ENCODE measurements at regions not wholly inside any gene's neighbourhood (a gene's known extent, or its start where the extent isn't known, plus 50 kb on each side); places are given as distances from the start of the nearest gene placed in this dataset.

- no peaks in the 10 kb centered on the region for H3K36me3 ChIP-seq (replicated peaks in 1 of 2; ENCODE audit: control insufficient read depth in 1 of 2, insufficient read depth in 2 of 2, low read length in 2 of 2)
- H3K27me3 ChIP-seq (ENCODE audit: control insufficient read depth in 1 of 2, insufficient read depth in 2 of 2, low read length in 2 of 2), result no peaks in the 10 kb centered on the region
- intact Hi-C loops (cut with micrococcal nuclease; ENCODE audit: unreplicated experiment), result no loop called here
- H3K4me3 ChIP-seq (replicated peaks in 1 of 3; ENCODE audit: insufficient read depth in 1 of 3, low read depth in 2 of 3, low read length in 3 of 3), result no peak overlapping the region
- no peaks in the 10 kb centered on the region for H3K4me1 ChIP-seq (ENCODE audit: insufficient read depth, low read length)
- BruUV-seq (replicated peaks), result no TSS peak
- TF ChIP-seq, protein P1, sequence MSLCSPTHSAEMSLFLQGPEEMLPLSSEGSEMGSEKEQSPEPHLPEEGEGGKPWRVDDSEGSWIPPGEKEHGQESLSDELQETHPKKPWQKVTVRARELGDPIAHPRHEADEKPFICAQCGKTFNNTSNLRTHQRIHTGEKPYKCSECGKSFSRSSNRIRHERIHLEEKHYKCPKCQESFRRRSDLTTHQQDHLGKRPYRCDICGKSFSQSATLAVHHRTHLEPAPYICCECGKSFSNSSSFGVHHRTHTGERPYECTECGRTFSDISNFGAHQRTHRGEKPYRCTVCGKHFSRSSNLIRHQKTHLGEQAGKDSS (CRISPR knock-in tag; IDR thresholded peaks at IDR 0.05; ENCODE audit: borderline replicate concordance, low read depth), result no peak
- TF ChIP-seq ZNF281 (CRISPR knock-in tag; IDR thresholded peaks at IDR 0.05; ENCODE audit: borderline replicate concordance), result no peak
- no peak for TF ChIP-seq RARA (CRISPR knock-in tag; IDR thresholded peaks at IDR 0.05)
- no peak for TF ChIP-seq GABPB1 (CRISPR knock-in tag; IDR thresholded peaks at IDR 0.05)
- TF ChIP-seq ZSCAN30 (CRISPR knock-in tag; IDR thresholded peaks at IDR 0.05), result no peak
- TF ChIP-seq SIN3B (IDR thresholded peaks at IDR 0.05; ENCODE audit: low read length), result no peak
- no peak for TF ChIP-seq TIGD3 (CRISPR knock-in tag; IDR thresholded peaks at IDR 0.05; ENCODE audit: borderline replicate concordance)
- TF ChIP-seq KLF13 (CRISPR knock-in tag; IDR thresholded peaks at IDR 0.05), result no peak
- no peak for TF ChIP-seq SUZ12 (IDR thresholded peaks at IDR 0.05; ENCODE audit: low read depth, low read length)
- TF ChIP-seq SALL1 (CRISPR knock-in tag; IDR thresholded peaks at IDR 0.05), result no peak
- no peak for TF ChIP-seq U2AF2 (IDR thresholded peaks at IDR 0.05; ENCODE audit: low read depth, low read length)
- TF ChIP-seq, protein P2, sequence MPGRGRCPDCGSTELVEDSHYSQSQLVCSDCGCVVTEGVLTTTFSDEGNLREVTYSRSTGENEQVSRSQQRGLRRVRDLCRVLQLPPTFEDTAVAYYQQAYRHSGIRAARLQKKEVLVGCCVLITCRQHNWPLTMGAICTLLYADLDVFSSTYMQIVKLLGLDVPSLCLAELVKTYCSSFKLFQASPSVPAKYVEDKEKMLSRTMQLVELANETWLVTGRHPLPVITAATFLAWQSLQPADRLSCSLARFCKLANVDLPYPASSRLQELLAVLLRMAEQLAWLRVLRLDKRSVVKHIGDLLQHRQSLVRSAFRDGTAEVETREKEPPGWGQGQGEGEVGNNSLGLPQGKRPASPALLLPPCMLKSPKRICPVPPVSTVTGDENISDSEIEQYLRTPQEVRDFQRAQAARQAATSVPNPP (CRISPR knock-in tag; IDR thresholded peaks at IDR 0.05), result no peak
- no peak for TF ChIP-seq ZNF282 (IDR thresholded peaks at IDR 0.05; ENCODE audit: partially characterized antibody)
- no peak for TF ChIP-seq ZFP36 (IDR thresholded peaks at IDR 0.05; ENCODE audit: borderline replicate concordance, low read depth, low read length, partially characterized antibody)
- TF ChIP-seq HINFP (CRISPR knock-in tag; IDR thresholded peaks at IDR 0.05; ENCODE audit: low read depth), result no peak
- no peak for TF ChIP-seq ESRRA (CRISPR knock-in tag; IDR thresholded peaks at IDR 0.05; ENCODE audit: low read depth)
- H3K27ac ChIP-seq (ENCODE audit: extremely low read length, insufficient read depth, low read length), result no peak overlapping the region
- ChIA-PET CTCF (ENCODE audit: low intra/inter-chr PET ratio, low total read pairs) (no interaction called here), POLR2A (no interaction called here)
- H3K9ac ChIP-seq (ENCODE audit: insufficient read depth, low read depth, low read length), result no peak overlapping the region
- H3K9me3 ChIP-seq (ENCODE audit: low read length), result peaks cover 10% of the 10 kb centered on the region
- DNase-seq (ENCODE audit: low spot score) (no peak), ATAC-seq (no peak), FAIRE-seq (no peak)
- no peaks in the 10 kb centered on the region for H4K20me1 ChIP-seq (ENCODE audit: insufficient read depth, low read length)
- no peak overlapping the region for H2AFZ ChIP-seq (ENCODE audit: low read length)
- H3K4me2 ChIP-seq (ENCODE audit: low read depth, low read length), result no peak overlapping the region
- 8% methylated on average over 3 of the region's 3 CpGs for WGBS (ENCODE audit: low lambda C conversion rate)
- no peaks in the 10 kb centered on the region for H3K79me2 ChIP-seq (ENCODE audit: insufficient read depth, low read length)
- in situ Hi-C loops (cut with HindIII; ENCODE audit: extremely low pct_ligation_motif_present, low pct_unique_long_range_greater_than_20kb), result no loop called here
Measured at GRCh38 chr6:55994531-55994930, 119.1 kb upstream of the BMP5 start.

Data from HepG2 (cell line).